NCI-H2029 treated with DMSO at 0.1 percent for 48 hours (cell line): ENCODE measurements at regions not wholly inside any gene's neighbourhood (a gene's known extent, or its start where the extent isn't known, plus 50 kb on each side); places are given as distances from the start of the nearest gene placed in this dataset.

Experiments
- DNase-seq: peaks from one replicate; lab custom pipeline; 2025; lab: John Stamatoyannopoulos, UW

GRCh38 chr11:16685914-16686313 lies 52.5 kb upstream of the C11orf58 start:
- no peak for DNase-seq

- DNase-seq, result no peak
Measured at GRCh38 chr11:16678466-16679116, 59.9 kb upstream of the C11orf58 start.

GRCh38 chr11:16669799-16670415 lies 68.5 kb upstream of the C11orf58 start:
- DNase-seq, result no peak

GRCh38 chr11:16632295-16633200 lies 105.9 kb upstream of the C11orf58 start:
- DNase-seq, result no peak

- no peak for DNase-seq
Measured at GRCh38 chr11:16630651-16631050, 107.8 kb upstream of the C11orf58 start.

GRCh38 chr11:16618431-16618830 lies 120.0 kb upstream of the C11orf58 start:
- no peak for DNase-seq

GRCh38 chr11:16615480-16615879 lies 123.0 kb upstream of the C11orf58 start:
- DNase-seq, result no peak

GRCh38 chr11:16613512-16614381 lies 124.7 kb upstream of the C11orf58 start:
- peak; percentile 68 for DNase-seq

GRCh38 chr11:16613262-16613511 lies 125.3 kb upstream of the C11orf58 start:
- no peak for DNase-seq

GRCh38 chr11:16612566-16613261 lies 125.7 kb upstream of the C11orf58 start:
- no peak for DNase-seq

GRCh38 chr11:16611926-16612565 lies 126.4 kb upstream of the C11orf58 start:
- no peak for DNase-seq

- DNase-seq, result no peak
Measured at GRCh38 chr11:16611401-16611921, 127.0 kb upstream of the C11orf58 start.

- DNase-seq, result no peak
Measured at GRCh38 chr11:16610738-16611388, 127.6 kb upstream of the C11orf58 start.

GRCh38 chr11:16610213-16610737 lies 128.2 kb upstream of the C11orf58 start:
- no peak for DNase-seq

GRCh38 chr11:16609769-16610168 lies 128.7 kb upstream of the C11orf58 start:
- DNase-seq, result no peak

GRCh38 chr11:16607675-16608644 lies 130.5 kb upstream of the C11orf58 start:
- DNase-seq, result no peak

GRCh38 chr11:16606784-16607674 lies 131.4 kb upstream of the C11orf58 start:
- no peak for DNase-seq
